GM12878 (cell line): ENCODE measurements at regions not wholly inside any gene's neighbourhood (a gene's known extent, or its start where the extent isn't known, plus 50 kb on each side); places are given as distances from the start of the nearest gene placed in this dataset.

Experiments used
- ATAC-seq: fragments of 200-7000 bp; cut with Tn5 transposase; 3 replicates; pipeline ENCODE4 v1.9.1; 2020; ENCODE audit warnings: mild to moderate bottlenecking, moderate library complexity
- BruUV-seq: library from RNA; stranded (reverse); fragments of 400-500 nt; replicated peaks from 2 replicates; lab custom pipeline; 2021; lab: Mats Ljungman, UMichigan
- CTCF ChIA-PET: fragments of 300-600 bp; sonication (Branson Sonifier 250); formaldehyde crosslinking; extraction: SDS; loops from one replicate; lab custom pipeline; 2021; ENCODE audit warnings: inconsistent platforms; lab: Yijun Ruan, JAX
- POLR2A ChIA-PET: fragments of 350-600 bp; formaldehyde crosslinking; extraction: SDS; loops from one replicate; lab custom pipeline; 2021; ENCODE audit warnings: inconsistent platforms; lab: Charles Lee
- RAD21 ChIA-PET: fragments of 300-600 bp; sonication (Branson Sonifier 250); formaldehyde crosslinking; loops from one replicate; lab custom pipeline; 2023; ENCODE audit warnings: antibody characterized with exemption; ENCODE audit not compliant: unreplicated experiment; lab: Charles Lee
- SMC1A ChIA-PET: fragments of 300-600 bp; sonication (Branson Sonifier 250); formaldehyde crosslinking; loops from one replicate; lab custom pipeline; 2023; ENCODE audit not compliant: unreplicated experiment, uncharacterized antibody; lab: Charles Lee
- DNase-seq: peaks from one replicate; pipeline ENCODE4 v3.0.0-alpha.2; 2011; ENCODE audit warnings: low read depth, low spot score
- FAIRE-seq: peaks from 3 replicates; lab custom pipeline; 2011; peaks lifted over from hg19 to GRCh38; lab: Jason Lieb, UNC
- H2AFZ ChIP-seq: 2 replicates; pipeline ENCODE4 v1.6.0; 2011; ENCODE audit warnings: low read depth, low read length, control low read depth; ENCODE audit not compliant: control insufficient read depth
- H3K27ac ChIP-seq: 2 replicates; pipeline ENCODE4 v1.5.1; 2011; ENCODE audit warnings: control low read depth; ENCODE audit not compliant: control insufficient read depth, insufficient read depth
- H3K27me3 ChIP-seq, 2 experiments: replicated peaks in 1 of 2; 2 replicates each; pipeline versions ENCODE4 v1.6.0 to v1.6.1; 2011; ENCODE audit warnings: low read length in 1 of 2; ENCODE audit not compliant: control insufficient read depth in 2 of 2, insufficient read depth in 2 of 2
- H3K36me3 ChIP-seq, 2 experiments: 2 replicates each; pipeline ENCODE4 v1.5.1; 2011; ENCODE audit warnings: low read length in 1 of 2; ENCODE audit not compliant: control insufficient read depth in 2 of 2, insufficient read depth in 2 of 2
- H3K4me1 ChIP-seq: 2 replicates; pipeline ENCODE4 v1.6.1; 2011; ENCODE audit warnings: mild to moderate bottlenecking, low read length, moderate library complexity, mixed read lengths; ENCODE audit not compliant: control insufficient read depth, insufficient read depth
- H3K4me2 ChIP-seq: 2 replicates; pipeline ENCODE4 v1.6.0; 2011; ENCODE audit warnings: control low read depth; ENCODE audit not compliant: control insufficient read depth, insufficient read depth
- H3K4me3 ChIP-seq: fragments of 200-600 bp; sonication (generic); 2 replicates; pipeline ENCODE4 v1.5.1; 2016
- H3K79me2 ChIP-seq: 2 replicates; pipeline ENCODE4 v1.6.0; 2011; ENCODE audit warnings: low read length; ENCODE audit not compliant: control insufficient read depth, insufficient read depth
- H3K9ac ChIP-seq: 2 replicates; pipeline ENCODE4 v1.8.0; 2011; ENCODE audit warnings: low read length, control low read depth, mixed read lengths; ENCODE audit not compliant: control insufficient read depth, insufficient read depth
- H3K9me3 ChIP-seq: replicated peaks from 3 replicates; pipeline ENCODE4 v1.5.1; 2011; ENCODE audit warnings: mild to moderate bottlenecking, low read length; ENCODE audit not compliant: control insufficient read depth, insufficient read depth
- H4K20me1 ChIP-seq: 2 replicates; pipeline ENCODE4 v1.6.0; 2011; ENCODE audit not compliant: control insufficient read depth, insufficient read depth
- ASH2L ChIP-seq: fragments of 300-600, 200-600 bp; sonication (generic); IDR thresholded peaks from 2 replicates; pipeline ENCODE4 v1.6.1; 2017; ENCODE audit warnings: low read depth, mild to moderate bottlenecking, borderline replicate concordance
- ATF3 ChIP-seq: IDR thresholded peaks from 2 replicates; pipeline ENCODE4 v1.6.1; 2011; ENCODE audit warnings: low read depth, mild to moderate bottlenecking, low read length, moderate library complexity, borderline replicate concordance; ENCODE audit errors: extremely low read depth
- ATF7 ChIP-seq: fragments of 450-650 bp; IDR thresholded peaks from 2 replicates; pipeline ENCODE4 v1.6.1; 2016; ENCODE audit warnings: low read depth, mild to moderate bottlenecking
- BACH1 ChIP-seq: fragments of 450-650 bp; IDR thresholded peaks from 2 replicates; pipeline ENCODE4 v1.6.1; 2017; ENCODE audit warnings: mild to moderate bottlenecking, borderline replicate concordance
- CBFB ChIP-seq: IDR thresholded peaks from 2 replicates; pipeline ENCODE4 v1.6.1; 2016; ENCODE audit warnings: antibody characterized with exemption, low read depth
- MYB ChIP-seq: fragments of 150-350 bp; IDR thresholded peaks from 2 replicates; pipeline ENCODE4 v1.6.1; 2014; ENCODE audit warnings: mild to moderate bottlenecking, low read depth, low read length, borderline replicate concordance
- NFYB ChIP-seq: IDR thresholded peaks from 2 replicates; pipeline ENCODE4 v1.6.1; 2011; ENCODE audit warnings: low read depth, mild to moderate bottlenecking, low read length, improper control_type of control experiment, moderate library complexity; ENCODE audit not compliant: insufficient read depth
- SP1 ChIP-seq: IDR thresholded peaks from one replicate; pipeline ENCODE4 v1.6.1; 2011; ENCODE audit warnings: low read depth, low read length
- STAT3 ChIP-seq: IDR thresholded peaks from 2 replicates; pipeline ENCODE4 v1.6.1; 2011; ENCODE audit warnings: low read depth, low read length, improper control_type of control experiment
- TAF1 ChIP-seq: IDR thresholded peaks from 2 replicates; pipeline ENCODE4 v1.6.1; 2011; ENCODE audit warnings: mild to moderate bottlenecking, low read depth, low read length, borderline replicate concordance
- YY1 ChIP-seq: IDR thresholded peaks from 2 replicates; pipeline ENCODE4 v1.6.1; 2011; ENCODE audit warnings: low read depth, mild to moderate bottlenecking, low read length
- WGBS: methylation state at CpG from one replicate; pipeline ENCODE4 v1.1.6; 2016; ENCODE audit warnings: low lambda C conversion rate; ENCODE audit not compliant: insufficient replicate concordance, insufficient coverage; ENCODE audit errors: missing lambda C conversion rate; 5-methylcytosine and 5-hydroxymethylcytosine counted together
- in situ Hi-C: fragments of 300-500 bp; cut with MboI; formaldehyde crosslinking; loops from 9 replicates; pipeline ENCODE4 v1.14.3; 2018; ENCODE audit warnings: mixed read lengths
- intact Hi-C: fragments of 100-400 bp; cut with micrococcal nuclease; formaldehyde crosslinking; loops from one replicate; pipeline ENCODE4 v1.14.2; 2022; ENCODE audit not compliant: unreplicated experiment
- TF ChIP-seq, protein P1 (sequence below): fragments of 450-650 bp; IDR thresholded peaks from 2 replicates; pipeline ENCODE4 v1.6.1; 2017; ENCODE audit warnings: antibody characterized with exemption, mild to moderate bottlenecking, moderate library complexity

- TF ChIP-seq CBFB, result no peak
- no peak for TF ChIP-seq ATF3
- TF ChIP-seq, protein P1, sequence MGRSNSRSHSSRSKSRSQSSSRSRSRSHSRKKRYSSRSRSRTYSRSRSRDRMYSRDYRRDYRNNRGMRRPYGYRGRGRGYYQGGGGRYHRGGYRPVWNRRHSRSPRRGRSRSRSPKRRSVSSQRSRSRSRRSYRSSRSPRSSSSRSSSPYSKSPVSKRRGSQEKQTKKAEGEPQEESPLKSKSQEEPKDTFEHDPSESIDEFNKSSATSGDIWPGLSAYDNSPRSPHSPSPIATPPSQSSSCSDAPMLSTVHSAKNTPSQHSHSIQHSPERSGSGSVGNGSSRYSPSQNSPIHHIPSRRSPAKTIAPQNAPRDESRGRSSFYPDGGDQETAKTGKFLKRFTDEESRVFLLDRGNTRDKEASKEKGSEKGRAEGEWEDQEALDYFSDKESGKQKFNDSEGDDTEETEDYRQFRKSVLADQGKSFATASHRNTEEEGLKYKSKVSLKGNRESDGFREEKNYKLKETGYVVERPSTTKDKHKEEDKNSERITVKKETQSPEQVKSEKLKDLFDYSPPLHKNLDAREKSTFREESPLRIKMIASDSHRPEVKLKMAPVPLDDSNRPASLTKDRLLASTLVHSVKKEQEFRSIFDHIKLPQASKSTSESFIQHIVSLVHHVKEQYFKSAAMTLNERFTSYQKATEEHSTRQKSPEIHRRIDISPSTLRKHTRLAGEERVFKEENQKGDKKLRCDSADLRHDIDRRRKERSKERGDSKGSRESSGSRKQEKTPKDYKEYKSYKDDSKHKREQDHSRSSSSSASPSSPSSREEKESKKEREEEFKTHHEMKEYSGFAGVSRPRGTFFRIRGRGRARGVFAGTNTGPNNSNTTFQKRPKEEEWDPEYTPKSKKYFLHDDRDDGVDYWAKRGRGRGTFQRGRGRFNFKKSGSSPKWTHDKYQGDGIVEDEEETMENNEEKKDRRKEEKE, result no peak
- no peak for TF ChIP-seq TAF1
- TF ChIP-seq ATF7, result no peak
- no peak for TF ChIP-seq ASH2L
- TF ChIP-seq YY1, result no peak
- no peak for TF ChIP-seq NFYB
- no peak for TF ChIP-seq STAT3
- no peak for TF ChIP-seq BACH1
- no peak for TF ChIP-seq SP1
- no peak for TF ChIP-seq MYB
- intact Hi-C loops (no loop called here), in situ Hi-C loops (no loop called here)
- H3K27me3 ChIP-seq, result no peaks in the 10 kb centered on the region
- no TSS peak for BruUV-seq
- RAD21 ChIA-PET, result no interaction called here
- DNase-seq (no peak), ATAC-seq (no peak), FAIRE-seq (no peak)
- H3K79me2 ChIP-seq, result no peaks in the 10 kb centered on the region
- POLR2A ChIA-PET, result no interaction called here
- no peak overlapping the region for H3K4me2 ChIP-seq
- H3K36me3 ChIP-seq, result no peaks in the 10 kb centered on the region
- no peak overlapping the region for H3K4me3 ChIP-seq
- no peaks in the 10 kb centered on the region for H4K20me1 ChIP-seq
- H3K4me1 ChIP-seq, result no peaks in the 10 kb centered on the region
- CTCF ChIA-PET, result no interaction called here
- no peaks in the 10 kb centered on the region for H3K9me3 ChIP-seq
- SMC1A ChIA-PET, result interaction anchor here (0.6 kb wide), 1 partner anchor 422 kb away, joined by 3 read pairs; no protein-coding TSS in a partner anchor
- no peak overlapping the region for H3K27ac ChIP-seq
- no peak overlapping the region for H3K9ac ChIP-seq
- 19% methylated on average over 5 of the region's 5 CpGs for WGBS
- H2AFZ ChIP-seq, result no peak overlapping the region
Measured at GRCh38 chr13:76620036-76620435, 266.2 kb downstream of the KCTD12 start.
